ENCODE measurements at regions not wholly inside any gene's neighbourhood (a gene's known extent, or its start where the extent isn't known, plus 50 kb on each side); places are given as distances from the start of the nearest gene placed in this dataset.
A peak's percentile ranks its signal among the peaks of the same experiment; 100 is the strongest.

- Mint-ChIP-seq H3K27ac (no peak overlapping the region), H3K4me3 (no peak overlapping the region), H3K9me3 (no peaks in the 10 kb centered on the region), H3K36me3 (no peaks in the 10 kb centered on the region), H3K27me3 (peaks cover 8 to 11% of the 10 kb centered on the region in 2 donors), H3K4me1 (no peaks in the 10 kb centered on the region)
- no peaks in the 10 kb centered on the region for H3K36me3 ChIP-seq (ENCODE audit: insufficient read depth, low read length)
- ChIA-PET CTCF (ENCODE audit: partially characterized antibody) (no interaction called here), POLR2A (ENCODE audit: partially characterized antibody) (no interaction called here)
- H3K4me1 ChIP-seq (ENCODE audit: insufficient read depth, low read length), result no peaks in the 10 kb centered on the region
- intact Hi-C loops (cut with micrococcal nuclease), result no loop called here
- H3K27me3 ChIP-seq (ENCODE audit: insufficient read depth, low read length), result no peaks in the 10 kb centered on the region
- no peaks in the 10 kb centered on the region for H3K9me3 ChIP-seq (ENCODE audit: control insufficient read depth in 1 of 2, low read length in 2 of 2)
- H3K4me3 ChIP-seq (ENCODE audit: low read length in 2 of 2), result no peak overlapping the region
- H3K27ac ChIP-seq (ENCODE audit: low read depth, low read length), result no peak overlapping the region
- DNase-seq, result no peak
Observed at GRCh38 chr3:17985658-17986347, 243.4 kb upstream of the TBC1D5 start.

- intact Hi-C loops (cut with micrococcal nuclease), result no loop called here
- H3K9me3 Mint-ChIP-seq, result no peaks in the 10 kb centered on the region
- Histone ChIP-seq H3K4me1 (ENCODE audit: insufficient read depth, low read length) (no peaks in the 10 kb centered on the region), H3K27me3 (ENCODE audit: insufficient read depth, low read length) (no peaks in the 10 kb centered on the region), H3K27ac (ENCODE audit: low read depth, low read length) (no peak overlapping the region), H3K4me3 (ENCODE audit: low read length in 2 of 2) (no peak overlapping the region), H3K36me3 (ENCODE audit: insufficient read depth, low read length) (no peaks in the 10 kb centered on the region), H3K9me3 (ENCODE audit: control insufficient read depth in 1 of 2, low read length in 2 of 2) (no peaks in the 10 kb centered on the region)
- no peak overlapping the region for H3K27ac Mint-ChIP-seq
- no peaks in the 10 kb centered on the region for H3K36me3 Mint-ChIP-seq
- CTCF ChIA-PET (ENCODE audit: partially characterized antibody), result no interaction called here
- peaks cover 7 to 15% of the 10 kb centered on the region in 2 donors for H3K27me3 Mint-ChIP-seq
- DNase-seq, result no peak
- POLR2A ChIA-PET (ENCODE audit: partially characterized antibody), result no interaction called here
- no peak overlapping the region for H3K4me3 Mint-ChIP-seq
- no peaks in the 10 kb centered on the region for H3K4me1 Mint-ChIP-seq
Observed at GRCh38 chr3:17983106-17983505, 240.7 kb upstream of the TBC1D5 start.

GRCh38 chr3:17982211-17982880 is 239.9 kb upstream of the TBC1D5 start:
- H3K9me3 Mint-ChIP-seq, result no peaks in the 10 kb centered on the region
- intact Hi-C loops (cut with micrococcal nuclease), result no loop called here
- H3K36me3 ChIP-seq (ENCODE audit: insufficient read depth, low read length), result no peaks in the 10 kb centered on the region
- CTCF ChIA-PET (ENCODE audit: partially characterized antibody), result no interaction called here
- DNase-seq, result no peak
- H3K27ac Mint-ChIP-seq, result no peak overlapping the region
- H3K27ac ChIP-seq (ENCODE audit: low read depth, low read length), result no peak overlapping the region
- H3K4me3 Mint-ChIP-seq, result no peak overlapping the region
- H3K36me3 Mint-ChIP-seq, result no peaks in the 10 kb centered on the region
- no peaks in the 10 kb centered on the region for H3K9me3 ChIP-seq (ENCODE audit: control insufficient read depth in 1 of 2, low read length in 2 of 2)
- H3K4me3 ChIP-seq (ENCODE audit: low read length in 2 of 2), result no peak overlapping the region
- POLR2A ChIA-PET (ENCODE audit: partially characterized antibody), result no interaction called here
- no peaks in the 10 kb centered on the region for H3K4me1 ChIP-seq (ENCODE audit: insufficient read depth, low read length)
- H3K27me3 ChIP-seq (ENCODE audit: insufficient read depth, low read length), result no peaks in the 10 kb centered on the region
- no peaks in the 10 kb centered on the region for H3K4me1 Mint-ChIP-seq
- peaks cover 7 to 15% of the 10 kb centered on the region in 2 donors for H3K27me3 Mint-ChIP-seq

- H3K27ac ChIP-seq (ENCODE audit: low read depth, low read length), result no peak overlapping the region
- ChIA-PET CTCF (ENCODE audit: partially characterized antibody) (no interaction called here), POLR2A (ENCODE audit: partially characterized antibody) (no interaction called here)
- H3K27ac Mint-ChIP-seq, result no peak overlapping the region
- H3K27me3 ChIP-seq (ENCODE audit: insufficient read depth, low read length), result no peaks in the 10 kb centered on the region
- intact Hi-C loops (cut with micrococcal nuclease), result no loop called here
- no peak overlapping the region for H3K4me3 Mint-ChIP-seq
- no peaks in the 10 kb centered on the region for H3K36me3 ChIP-seq (ENCODE audit: insufficient read depth, low read length)
- DNase-seq, result no peak
- no peak overlapping the region for H3K4me3 ChIP-seq (ENCODE audit: low read length in 2 of 2)
- no peaks in the 10 kb centered on the region for H3K9me3 Mint-ChIP-seq
- no peaks in the 10 kb centered on the region for H3K4me1 ChIP-seq (ENCODE audit: insufficient read depth, low read length)
- no peaks in the 10 kb centered on the region for H3K36me3 Mint-ChIP-seq
- no peaks in the 10 kb centered on the region for H3K9me3 ChIP-seq (ENCODE audit: control insufficient read depth in 1 of 2, low read length in 2 of 2)
- no peaks in the 10 kb centered on the region for H3K4me1 Mint-ChIP-seq
- H3K27me3 Mint-ChIP-seq, result peaks cover 7 to 11% of the 10 kb centered on the region in 2 donors
Observed at GRCh38 chr3:17980863-17981262, 238.4 kb upstream of the TBC1D5 start.

GRCh38 chr3:17979911-17980310 is 237.5 kb upstream of the TBC1D5 start:
- Mint-ChIP-seq H3K27me3 (peaks cover 7 to 11% of the 10 kb centered on the region in 2 donors), H3K9me3 (no peaks in the 10 kb centered on the region), H3K36me3 (no peaks in the 10 kb centered on the region), H3K27ac (no peak overlapping the region), H3K4me3 (no peak overlapping the region), H3K4me1 (no peaks in the 10 kb centered on the region)
- no peaks in the 10 kb centered on the region for H3K36me3 ChIP-seq (ENCODE audit: insufficient read depth, low read length)
- no peak overlapping the region for H3K27ac ChIP-seq (ENCODE audit: low read depth, low read length)
- no peak for DNase-seq
- no peaks in the 10 kb centered on the region for H3K27me3 ChIP-seq (ENCODE audit: insufficient read depth, low read length)
- CTCF ChIA-PET (ENCODE audit: partially characterized antibody), result interaction anchor here (1.3 kb wide), 1 partner anchor 12 kb away, joined by 3 read pairs; no protein-coding TSS in a partner anchor
- intact Hi-C loops (cut with micrococcal nuclease), result no loop called here
- no peaks in the 10 kb centered on the region for H3K9me3 ChIP-seq (ENCODE audit: control insufficient read depth in 1 of 2, low read length in 2 of 2)
- H3K4me3 ChIP-seq (ENCODE audit: low read length in 2 of 2), result no peak overlapping the region
- no peaks in the 10 kb centered on the region for H3K4me1 ChIP-seq (ENCODE audit: insufficient read depth, low read length)
- POLR2A ChIA-PET (ENCODE audit: partially characterized antibody), result no interaction called here

GRCh38 chr3:17979252-17979651 is 236.8 kb upstream of the TBC1D5 start:
- no peak overlapping the region for H3K4me3 Mint-ChIP-seq
- H3K4me3 ChIP-seq (ENCODE audit: low read length in 2 of 2), result no peak overlapping the region
- no peaks in the 10 kb centered on the region for H3K9me3 Mint-ChIP-seq
- H3K27me3 Mint-ChIP-seq, result peaks cover 7 to 11% of the 10 kb centered on the region in 2 donors
- H3K27me3 ChIP-seq (ENCODE audit: insufficient read depth, low read length), result no peaks in the 10 kb centered on the region
- ChIA-PET POLR2A (ENCODE audit: partially characterized antibody) (no interaction called here), CTCF (ENCODE audit: partially characterized antibody) (interaction anchor here (1.3 kb wide), 1 partner anchor 12 kb away, joined by 3 read pairs; no protein-coding TSS in a partner anchor)
- H3K36me3 Mint-ChIP-seq, result no peaks in the 10 kb centered on the region
- no peaks in the 10 kb centered on the region for H3K9me3 ChIP-seq (ENCODE audit: control insufficient read depth in 1 of 2, low read length in 2 of 2)
- H3K27ac ChIP-seq (ENCODE audit: low read depth, low read length), result no peak overlapping the region
- no peak overlapping the region for H3K27ac Mint-ChIP-seq
- no peaks in the 10 kb centered on the region for H3K4me1 Mint-ChIP-seq
- H3K4me1 ChIP-seq (ENCODE audit: insufficient read depth, low read length), result no peaks in the 10 kb centered on the region
- intact Hi-C loops (cut with micrococcal nuclease), result no loop called here
- no peak for DNase-seq
- H3K36me3 ChIP-seq (ENCODE audit: insufficient read depth, low read length), result no peaks in the 10 kb centered on the region

GRCh38 chr3:17974206-17974841 is 231.9 kb upstream of the TBC1D5 start:
- H3K27ac Mint-ChIP-seq, result peak overlapping the region in 1 of 7 donors; percentile 73
- ChIA-PET CTCF (ENCODE audit: partially characterized antibody) (no interaction called here), POLR2A (ENCODE audit: partially characterized antibody) (interaction anchor here (0.5 kb wide), 1 partner anchor 669 kb away, joined by 3 read pairs; no protein-coding TSS in a partner anchor)
- DNase-seq, result no peak
- intact Hi-C loops (cut with micrococcal nuclease), result no loop called here
- no peaks in the 10 kb centered on the region for H3K9me3 ChIP-seq (ENCODE audit: control insufficient read depth in 1 of 2, low read length in 2 of 2)
- no peak overlapping the region for H3K4me3 ChIP-seq (ENCODE audit: low read length in 2 of 2)
- H3K36me3 ChIP-seq (ENCODE audit: insufficient read depth, low read length), result no peaks in the 10 kb centered on the region
- no peaks in the 10 kb centered on the region for H3K4me1 Mint-ChIP-seq
- no peaks in the 10 kb centered on the region for H3K9me3 Mint-ChIP-seq
- H3K4me1 ChIP-seq (ENCODE audit: insufficient read depth, low read length), result no peaks in the 10 kb centered on the region
- peaks cover 2 to 3% of the 10 kb centered on the region in 2 donors for H3K27me3 Mint-ChIP-seq
- H3K27me3 ChIP-seq (ENCODE audit: insufficient read depth, low read length), result no peaks in the 10 kb centered on the region
- H3K27ac ChIP-seq (ENCODE audit: low read depth, low read length), result no peak overlapping the region
- no peak overlapping the region for H3K4me3 Mint-ChIP-seq
- H3K36me3 Mint-ChIP-seq, result no peaks in the 10 kb centered on the region

All from CD4-positive, alpha-beta memory T cell (primary cell).